K562 (cell line): ENCODE measurements at regions not wholly inside any gene's neighbourhood (a gene's known extent, or its start where the extent isn't known, plus 50 kb on each side); places are given as distances from the start of the nearest gene placed in this dataset.
A peak's percentile ranks its signal among the peaks of the same experiment; 100 is the strongest.

Source experiments
- ARID3A ChIP-seq: IDR thresholded peaks from 2 replicates; pipeline ENCODE4 v1.6.1; 2012; ENCODE audit warnings: low read depth, low read length, improper control_type of control experiment, borderline replicate concordance
- ATF4 ChIP-seq: fragments of 450-650 bp; formaldehyde crosslinking; IDR thresholded peaks from 2 replicates; pipeline ENCODE4 v1.4.0; 2022; ENCODE audit warnings: mild to moderate bottlenecking, moderate library complexity
- BACH1 ChIP-seq: fragments of 200-800 bp; sonication (Bioruptor generic); IDR thresholded peaks from 2 replicates; pipeline ENCODE4 v1.6.1; 2016; ENCODE audit warnings: missing genetic modification characterization, missing compliant biosample characterization
- CEBPB ChIP-seq: fragments of 450-650 bp; IDR thresholded peaks from 2 replicates; pipeline ENCODE4 v1.6.1; 2016; ENCODE audit warnings: missing genetic modification characterization, missing compliant biosample characterization
- CREB5 ChIP-seq: fragments of 250-450 bp; sonication (Bioruptor Pico); IDR thresholded peaks from 2 replicates; pipeline ENCODE4 v1.5.0; 2020; ENCODE audit warnings: mild to moderate bottlenecking
- DLX4 ChIP-seq: fragments of 250-450 bp; sonication (Bioruptor Pico); IDR thresholded peaks from 2 replicates; pipeline ENCODE4 v1.6.1; 2021; ENCODE audit warnings: mild to moderate bottlenecking
- JUNB ChIP-seq: fragments of 450-650 bp; formaldehyde crosslinking; conservative IDR thresholded peaks from 2 replicates; pipeline ENCODE4 v1.4.0; 2020; ENCODE audit warnings: mild to moderate bottlenecking
- MCM2 ChIP-seq: fragments of 450-650 bp; IDR thresholded peaks from 2 replicates; pipeline ENCODE4 v1.6.1; 2017; ENCODE audit warnings: low read depth, mild to moderate bottlenecking
- NKRF ChIP-seq: fragments of 450-650 bp; IDR thresholded peaks from 2 replicates; pipeline ENCODE4 v1.6.1; 2016; ENCODE audit warnings: borderline replicate concordance
- POLR2B ChIP-seq: fragments of 450-650 bp; IDR thresholded peaks from 2 replicates; pipeline ENCODE4 v1.6.1; 2018; ENCODE audit warnings: low read depth; ENCODE audit not compliant: partially characterized antibody
- PRMT5 ChIP-seq: sonication (generic); formaldehyde crosslinking; IDR thresholded peaks from 2 replicates; pipeline ENCODE4 v1.5.0; 2020; ENCODE audit warnings: missing genetic modification reagents
- PRPF4 ChIP-seq: fragments of 200-400 bp; formaldehyde crosslinking; IDR thresholded peaks from one replicate; pipeline ENCODE4 v1.6.1; 2017; ENCODE audit warnings: low read length, low read depth, mild to moderate bottlenecking; ENCODE audit not compliant: insufficient read depth, poor library complexity, severe bottlenecking
- SOX6 ChIP-seq: fragments of 450-650 bp; IDR thresholded peaks from 2 replicates; pipeline ENCODE4 v1.6.1; 2014; ENCODE audit warnings: mild to moderate bottlenecking
- STAT5B ChIP-seq: fragments of 250-450 bp; sonication (Bioruptor Pico); IDR thresholded peaks from 2 replicates; pipeline ENCODE4 v1.8.0; 2021; ENCODE audit warnings: mild to moderate bottlenecking, inconsistent platforms
- TCFL5 ChIP-seq: fragments of 250-450 bp; sonication (Bioruptor Pico); conservative IDR thresholded peaks from 2 replicates; pipeline ENCODE4 v1.6.1; 2021; ENCODE audit warnings: mild to moderate bottlenecking, moderate library complexity, matching md5 sums
- TEAD1 ChIP-seq, 2 experiments: fragments of 450-650 bp in 1 of 2; sonication (generic) in 1 of 2; formaldehyde crosslinking; IDR thresholded peaks; 2 replicates each; pipeline versions ENCODE4 v1.4.0 to v1.8.0; 2020 to 2022; ENCODE audit warnings: mild to moderate bottlenecking in 2 of 2, missing genetic modification reagents in 1 of 2
- TOE1 ChIP-seq, 2 experiments: fragments of 450-650 bp in 1 of 2; sonication (generic) in 1 of 2; formaldehyde crosslinking in 1 of 2; IDR thresholded peaks; 2 replicates each; pipeline versions ENCODE4 v1.7.1 to v1.8.0; 2016 to 2022; ENCODE audit warnings: borderline replicate concordance in 2 of 2, mild to moderate bottlenecking in 2 of 2, antibody characterized with exemption in 1 of 2, inconsistent platforms in 1 of 2, low read depth in 1 of 2, missing genetic modification reagents in 1 of 2, moderate library complexity in 1 of 2
- U2AF1 ChIP-seq: fragments of 200-400 bp; formaldehyde crosslinking; optimal IDR thresholded peaks from 2 replicates; pipeline ENCODE3; 2017; ENCODE audit warnings: mild to moderate bottlenecking, low read depth, low read length, moderate library complexity
- USF2 ChIP-seq: sonication (generic); formaldehyde crosslinking; IDR thresholded peaks from 2 replicates; pipeline ENCODE4 v1.5.0; 2020; ENCODE audit warnings: missing genetic modification reagents
- ZBTB17 ChIP-seq: fragments of 450-650 bp; formaldehyde crosslinking; IDR thresholded peaks from 2 replicates; pipeline ENCODE4 v1.4.0; 2020; ENCODE audit warnings: mild to moderate bottlenecking

- TF ChIP-seq CREB5 (CRISPR knock-in tag), result no peak
- TF ChIP-seq TEAD1 (CRISPR knock-in tag; IDR thresholded peaks at IDR 0.05), result no peak
- TF ChIP-seq NKRF, result 0 out of 2 replicates have a peak, but pooled peaks have one; percentile 24
- no peak for TF ChIP-seq PRMT5 (CRISPR knock-in tag)
- TF ChIP-seq ATF4, result no peak
- no peak for TF ChIP-seq SOX6
- no peak for TF ChIP-seq TOE1 (IDR thresholded peaks at IDR 0.05; ENCODE audit: borderline replicate concordance)
- TF ChIP-seq TOE1 (CRISPR knock-in tag; IDR thresholded peaks at IDR 0.05; ENCODE audit: borderline replicate concordance, low read depth), result no peak
- no peak for TF ChIP-seq JUNB (CRISPR knock-in tag)
- TF ChIP-seq ARID3A, result no peak
- TF ChIP-seq U2AF1, result no peak
- no peak for TF ChIP-seq BACH1 (tag)
- TF ChIP-seq ZBTB17 (CRISPR knock-in tag), result no peak
- TF ChIP-seq POLR2B, result no peak
- TF ChIP-seq CEBPB (tag), result no peak
- no peak for TF ChIP-seq MCM2
- no peak for TF ChIP-seq PRPF4
- TF ChIP-seq DLX4, result no peak
- TF ChIP-seq TCFL5 (CRISPR knock-in tag), result no peak
- no peak for TF ChIP-seq STAT5B (CRISPR knock-in tag)
- TF ChIP-seq USF2 (CRISPR knock-in tag), result no peak
These were observed 69.2 kb upstream of the FAM171A1 start (continued) for GRCh38 chr10:15440204-15440711.
